Body of pancreas (tissue), 4 donors: ENCODE measurements at regions not wholly inside any gene's neighbourhood (a gene's known extent, or its start where the extent isn't known, plus 50 kb on each side); places are given as distances from the start of the nearest gene placed in this dataset.

Source experiments
- POLR2A ChIP-seq, 3 donors: fragments of 450-650 bp; IDR thresholded peaks; one replicate each; pipeline ENCODE4 v1.6.1; 2016; ENCODE audit warnings: antibody characterized with exemption in 3 of 3, mild to moderate bottlenecking in 2 of 3
- TF ChIP-seq, protein P1 (sequence below), 7 experiments: fragments of 450-650 bp in 4 of 7; fragments of 200-600 bp in 3 of 7; sonication (generic) in 3 of 7; IDR thresholded peaks; one replicate each; pipeline ENCODE4 v1.5.1; 2016 to 2019; ENCODE audit warnings: antibody characterized with exemption in 7 of 7

DNA sequence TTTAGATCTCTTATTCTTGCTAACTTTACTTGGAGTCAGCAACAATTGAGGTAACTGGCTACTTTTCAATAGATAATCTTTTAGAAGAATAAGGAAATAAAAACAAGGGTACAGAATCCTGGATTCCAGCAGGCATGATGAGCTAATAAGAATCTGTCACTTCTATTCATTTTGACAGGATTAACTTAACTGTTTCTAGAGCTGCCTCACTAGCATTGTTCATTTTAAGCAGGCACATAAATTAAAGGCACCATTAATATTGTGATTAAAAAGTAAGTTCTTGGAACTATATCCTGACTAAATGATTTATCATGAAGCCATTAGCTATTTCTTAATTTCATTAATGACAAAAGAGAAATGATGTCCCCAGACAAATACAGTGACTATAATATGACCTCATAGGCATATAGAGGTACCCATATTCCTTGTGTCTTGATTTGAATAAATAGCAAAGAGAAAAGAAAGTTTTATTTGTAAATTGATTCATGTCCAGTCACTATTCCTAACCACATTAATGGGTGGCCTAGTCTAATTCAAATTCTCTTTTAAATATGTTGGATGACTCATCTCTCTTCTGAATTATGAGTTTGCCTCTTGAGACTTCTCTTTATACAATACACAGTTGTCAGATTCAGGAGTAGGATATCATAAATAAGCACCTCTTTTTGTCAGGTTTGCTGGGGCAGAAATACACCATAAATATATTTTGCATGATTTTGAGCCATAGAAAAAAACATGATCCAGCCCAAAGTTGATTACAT is 343.0 kb downstream of the SLITRK2 start:
- TF ChIP-seq, protein P1, sequence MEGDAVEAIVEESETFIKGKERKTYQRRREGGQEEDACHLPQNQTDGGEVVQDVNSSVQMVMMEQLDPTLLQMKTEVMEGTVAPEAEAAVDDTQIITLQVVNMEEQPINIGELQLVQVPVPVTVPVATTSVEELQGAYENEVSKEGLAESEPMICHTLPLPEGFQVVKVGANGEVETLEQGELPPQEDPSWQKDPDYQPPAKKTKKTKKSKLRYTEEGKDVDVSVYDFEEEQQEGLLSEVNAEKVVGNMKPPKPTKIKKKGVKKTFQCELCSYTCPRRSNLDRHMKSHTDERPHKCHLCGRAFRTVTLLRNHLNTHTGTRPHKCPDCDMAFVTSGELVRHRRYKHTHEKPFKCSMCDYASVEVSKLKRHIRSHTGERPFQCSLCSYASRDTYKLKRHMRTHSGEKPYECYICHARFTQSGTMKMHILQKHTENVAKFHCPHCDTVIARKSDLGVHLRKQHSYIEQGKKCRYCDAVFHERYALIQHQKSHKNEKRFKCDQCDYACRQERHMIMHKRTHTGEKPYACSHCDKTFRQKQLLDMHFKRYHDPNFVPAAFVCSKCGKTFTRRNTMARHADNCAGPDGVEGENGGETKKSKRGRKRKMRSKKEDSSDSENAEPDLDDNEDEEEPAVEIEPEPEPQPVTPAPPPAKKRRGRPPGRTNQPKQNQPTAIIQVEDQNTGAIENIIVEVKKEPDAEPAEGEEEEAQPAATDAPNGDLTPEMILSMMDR (IDR thresholded peaks at IDR 0.05): no peak
- no peak for TF ChIP-seq POLR2A (IDR thresholded peaks at IDR 0.05)
